Umbilical cord (tissue), 1 donor: ENCODE measurements at regions not wholly inside any gene's neighbourhood (a gene's known extent, or its start where the extent isn't known, plus 50 kb on each side); places are given as distances from the start of the nearest gene placed in this dataset.
A peak's percentile ranks its signal among the peaks of the same experiment; 100 is the strongest.

ENCODE experiments used
- DNase-seq: peaks from one replicate; pipeline ENCODE4 v3.0.0-alpha.2; 2015; ENCODE audit warnings: low spot score

- DNase-seq = no peak
Observed at GRCh38 chr14:104369208-104369607, 210.4 kb upstream of the C14orf180 start.

DNA sequence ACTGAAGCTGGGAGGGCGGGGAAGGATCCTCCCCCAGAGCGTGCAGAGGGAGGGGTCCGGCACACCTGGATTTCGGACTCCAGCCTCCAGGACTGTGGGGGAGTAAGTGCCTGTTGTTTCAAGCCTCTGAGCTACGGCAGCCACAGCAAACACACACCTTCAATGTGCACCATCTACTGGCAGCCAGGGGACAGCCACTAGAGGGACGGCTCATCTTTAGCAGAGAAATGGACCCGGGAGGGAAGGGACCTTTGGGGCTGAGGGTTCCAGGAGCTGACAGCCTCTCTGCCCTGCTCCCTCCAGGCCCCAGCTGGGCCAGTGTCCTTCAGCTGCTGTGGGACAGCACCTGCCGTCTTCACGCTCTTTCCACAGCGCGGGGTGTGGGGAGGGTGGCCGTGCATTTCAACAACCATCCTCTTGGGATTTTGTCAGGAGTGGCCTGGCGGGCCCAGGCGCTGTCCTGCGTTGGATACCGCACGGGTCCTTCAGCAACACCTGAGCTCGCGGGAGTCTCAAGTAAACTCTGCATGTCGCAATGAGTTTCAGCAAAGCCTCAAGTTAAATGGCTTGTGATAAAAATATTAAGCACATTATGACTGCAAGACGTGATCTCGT, 209.2 kb upstream of the C14orf180 start:
- no peak for DNase-seq

- DNase-seq = no peak
Observed at GRCh38 chr14:104371031-104371430, 208.5 kb upstream of the C14orf180 start.

DNA sequence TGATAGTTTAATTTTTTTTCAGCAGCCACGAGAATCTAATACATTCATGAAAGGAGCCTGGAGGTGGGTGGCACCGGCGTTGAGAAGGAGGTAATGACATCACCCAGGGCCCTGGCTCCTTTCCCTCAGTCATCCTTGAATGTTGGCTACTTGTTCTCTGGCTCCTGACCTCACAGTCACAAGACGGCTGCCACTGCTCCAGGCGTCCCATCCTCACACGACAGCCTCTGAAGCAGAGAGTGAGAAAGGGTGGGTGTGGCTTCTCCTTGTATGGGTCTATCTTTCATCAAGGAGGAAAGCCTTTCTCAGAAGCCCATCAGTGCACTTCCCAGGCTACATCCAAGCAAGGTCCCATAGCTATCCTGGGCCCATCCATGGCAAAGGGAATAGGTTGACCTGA, 207.6 kb upstream of the C14orf180 start:
- DNase-seq = no peak

DNA sequence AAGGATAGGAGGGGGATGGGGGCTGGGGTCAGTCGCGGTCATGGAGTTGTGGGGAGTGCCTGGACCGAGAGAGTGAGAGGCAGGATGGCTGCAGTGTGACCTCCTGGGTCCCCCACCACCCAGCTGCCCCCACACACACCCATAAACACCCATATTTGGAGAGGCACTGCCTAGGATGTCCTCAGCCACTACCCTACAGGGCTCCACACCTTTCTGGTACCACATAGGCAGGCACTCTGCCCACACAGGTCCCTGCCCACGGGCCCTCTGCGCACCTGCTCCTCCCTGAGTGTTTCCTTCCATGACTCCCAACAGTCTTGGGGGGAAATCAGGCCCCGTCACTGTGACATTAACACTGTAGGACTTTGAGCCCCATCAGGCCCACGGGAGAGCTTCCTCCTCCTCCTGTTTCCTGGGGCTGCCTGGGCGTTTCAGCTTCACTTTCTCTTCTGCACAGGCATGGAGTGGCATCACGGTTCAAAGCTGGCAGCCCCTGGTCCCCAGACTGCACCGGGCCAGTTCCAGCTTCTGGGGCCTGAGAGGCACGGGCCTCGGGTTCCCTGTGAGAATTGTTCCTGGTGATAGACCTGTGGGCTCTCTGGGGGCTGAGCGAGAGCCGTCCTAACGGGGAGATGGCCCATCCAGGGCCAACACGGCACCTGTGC, 207.0 kb upstream of the C14orf180 start:
- DNase-seq = no peak

GRCh38 chr14:104373055-104373854, 206.3 kb upstream of the C14orf180 start:
- DNase-seq = no peak

GRCh38 chr14:104373855-104374717, 205.5 kb upstream of the C14orf180 start:
- DNase-seq = no peak

DNA sequence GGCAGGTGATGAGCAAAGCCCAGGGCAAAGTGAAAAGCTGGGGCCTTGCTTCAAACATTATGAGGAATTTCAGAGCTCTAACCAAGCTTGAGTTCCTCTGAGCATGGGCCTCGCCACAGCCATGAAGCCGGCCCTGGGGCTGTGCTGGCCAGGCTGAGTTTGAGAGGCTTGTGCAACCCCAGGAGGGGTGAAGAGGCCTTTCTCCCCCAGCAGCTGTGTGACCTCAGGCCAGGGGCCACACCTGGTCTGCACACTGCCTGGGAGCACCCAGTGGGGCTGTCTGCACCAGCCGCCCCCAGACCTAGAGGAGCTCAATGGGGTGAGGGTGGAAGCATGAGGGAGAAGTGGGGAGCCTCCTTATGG, 204.9 kb upstream of the C14orf180 start:
- DNase-seq = no peak

GRCh38 chr14:104375551-104376201, 203.9 kb upstream of the C14orf180 start:
- DNase-seq = no peak

GRCh38 chr14:104376202-104377140, 203.1 kb upstream of the C14orf180 start:
- DNase-seq = no peak

GRCh38 chr14:104377256-104377655, 202.3 kb upstream of the C14orf180 start:
- DNase-seq = no peak

DNA sequence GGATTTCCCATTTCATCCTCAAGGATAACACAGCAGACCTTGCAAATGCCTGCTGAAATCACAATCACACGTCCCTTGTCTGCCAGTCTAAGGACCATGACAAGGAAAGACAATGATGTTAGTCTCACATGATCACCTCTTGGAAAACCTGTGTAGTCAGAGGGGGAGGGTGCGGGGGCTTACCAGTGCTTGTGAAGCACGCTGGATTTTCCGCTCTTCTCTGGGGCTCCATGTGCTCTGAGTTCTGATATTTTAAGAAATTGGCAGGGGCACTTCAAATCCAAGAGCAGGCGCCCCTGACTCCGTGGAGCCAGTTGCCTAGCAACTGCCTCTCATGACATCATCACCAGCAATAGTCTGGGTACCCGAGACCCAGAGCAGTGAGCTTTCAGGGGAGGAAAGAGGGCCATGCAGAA, 200.9 kb upstream of the C14orf180 start:
- no peak for DNase-seq

- no peak for DNase-seq
Observed at GRCh38 chr14:104382361-104383087, 197.0 kb upstream of the C14orf180 start.

DNA sequence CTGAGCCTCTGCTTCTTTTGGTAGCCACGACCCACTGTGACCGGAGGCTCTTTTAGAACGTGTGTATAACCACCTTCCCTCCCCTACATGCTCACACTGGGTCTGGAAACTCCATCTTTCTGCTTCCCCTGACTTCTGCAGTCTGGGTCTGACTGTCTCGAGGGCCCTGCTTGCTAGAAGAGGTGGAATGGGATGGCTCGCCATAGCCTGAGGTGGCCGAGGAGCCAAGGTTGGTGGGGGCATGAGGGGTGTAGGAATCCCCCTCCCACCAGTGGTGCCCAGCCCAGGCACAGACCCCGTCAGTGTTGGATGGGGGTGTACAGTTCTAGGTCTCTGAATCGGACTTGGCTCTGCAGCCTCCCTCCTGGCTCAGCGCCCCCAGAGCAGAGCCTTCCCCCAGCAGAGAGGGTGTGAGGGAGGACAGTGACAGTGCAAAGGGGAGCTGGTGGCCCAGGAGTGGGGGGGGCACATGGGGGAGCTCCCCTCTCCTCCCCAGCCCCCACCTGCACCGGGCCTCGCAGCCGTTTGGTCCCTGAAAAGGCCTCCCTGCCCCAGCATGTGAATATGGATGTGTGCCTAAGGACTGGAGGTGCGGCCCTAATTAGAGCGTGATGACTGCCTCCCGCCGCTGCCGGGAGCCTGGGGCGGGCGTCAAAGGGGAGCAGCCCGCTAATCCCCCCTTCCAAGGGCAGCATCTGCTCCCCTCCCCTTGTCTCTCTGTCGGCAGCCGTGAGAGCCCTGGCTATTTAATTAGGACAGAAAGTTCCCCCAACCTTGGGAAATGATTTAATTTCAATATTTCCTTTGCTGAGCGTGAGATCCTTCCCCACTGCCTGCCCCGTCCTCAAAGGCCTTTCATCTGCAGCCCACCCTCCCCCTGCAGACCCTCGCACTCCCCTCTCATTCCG, 196.2 kb upstream of the C14orf180 start:
- DNase-seq = no peak

GRCh38 chr14:104383996-104384775, 195.4 kb upstream of the C14orf180 start:
- DNase-seq = peak; percentile 46

DNA sequence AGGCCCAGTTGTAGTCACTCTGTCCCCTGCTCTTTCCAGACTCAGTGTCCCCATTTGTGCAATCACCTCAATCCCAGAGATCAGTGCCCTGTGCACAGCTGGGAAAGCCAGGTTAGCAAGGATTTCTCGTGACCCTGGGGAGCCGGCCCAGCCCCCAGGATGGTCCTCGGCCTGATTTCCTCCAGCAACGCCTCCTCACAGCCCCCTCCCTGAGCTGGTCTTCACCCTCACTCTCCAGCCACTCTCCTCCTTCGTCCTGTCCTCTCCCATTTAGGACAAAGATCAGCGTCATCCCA, 194.8 kb upstream of the C14orf180 start:
- no peak for DNase-seq

GRCh38 chr14:104385111-104385510, 194.5 kb upstream of the C14orf180 start:
- DNase-seq = no peak
